Activated CD8-positive, alpha-beta T cell treated with anti-CD3 and anti-CD28 coated beads for 36 hours (primary cell): ENCODE measurements at regions not wholly inside any gene's neighbourhood (a gene's known extent, or its start where the extent isn't known, plus 50 kb on each side); places are given as distances from the start of the nearest gene placed in this dataset.

ENCODE experiments used
- ATAC-seq: fragments of 200-7000 bp; cut with Tn5 transposase; one replicate; pipeline ENCODE4 v1.10.0; 2021; ENCODE audit warnings: mild to moderate bottlenecking, moderate library complexity
- CTCF ChIA-PET: fragments of 350-600 bp; sonication (Branson Sonifier 250); formaldehyde crosslinking; loops from one replicate; lab custom pipeline; 2021; ENCODE audit warnings: antibody characterized with exemption; lab: Charles Lee
- POLR2A ChIA-PET: fragments of 350-600 bp; sonication (Branson Sonifier 250); formaldehyde crosslinking; loops from one replicate; lab custom pipeline; 2021; ENCODE audit warnings: antibody characterized with exemption; lab: Charles Lee
- DNase-seq: peaks from one replicate; pipeline ENCODE4 v3.0.0-alpha.2; 2020
- H3K27ac Mint-ChIP-seq: one replicate; pipeline ENCODE4 v1.8.0; 2021; ENCODE audit warnings: mild to moderate bottlenecking, mixed read lengths
- H3K27me3 Mint-ChIP-seq: one replicate; pipeline ENCODE4 v1.8.0; 2021; ENCODE audit warnings: mixed read lengths
- H3K36me3 Mint-ChIP-seq: one replicate; pipeline ENCODE4 v1.8.0; 2021; ENCODE audit warnings: low read depth, mixed read lengths
- H3K4me1 Mint-ChIP-seq: one replicate; pipeline ENCODE4 v1.8.0; 2021; ENCODE audit warnings: low read depth, mixed read lengths
- H3K4me3 Mint-ChIP-seq: one replicate; pipeline ENCODE4 v1.8.0; 2021; ENCODE audit warnings: mild to moderate bottlenecking, moderate library complexity, mixed read lengths
- H3K9me3 Mint-ChIP-seq: one replicate; pipeline ENCODE4 v1.8.0; 2021; ENCODE audit warnings: mixed read lengths
- intact Hi-C: fragments of 100-400 bp; cut with micrococcal nuclease; formaldehyde crosslinking; loops from one replicate; pipeline ENCODE4 v1.10.0; 2022
- TF ChIP-seq, protein P1 (sequence below): fragments of 200-600 bp; IDR thresholded peaks from one replicate; pipeline ENCODE4 v1.8.0; 2022; ENCODE audit warnings: antibody characterized with exemption, mild to moderate bottlenecking

DNA sequence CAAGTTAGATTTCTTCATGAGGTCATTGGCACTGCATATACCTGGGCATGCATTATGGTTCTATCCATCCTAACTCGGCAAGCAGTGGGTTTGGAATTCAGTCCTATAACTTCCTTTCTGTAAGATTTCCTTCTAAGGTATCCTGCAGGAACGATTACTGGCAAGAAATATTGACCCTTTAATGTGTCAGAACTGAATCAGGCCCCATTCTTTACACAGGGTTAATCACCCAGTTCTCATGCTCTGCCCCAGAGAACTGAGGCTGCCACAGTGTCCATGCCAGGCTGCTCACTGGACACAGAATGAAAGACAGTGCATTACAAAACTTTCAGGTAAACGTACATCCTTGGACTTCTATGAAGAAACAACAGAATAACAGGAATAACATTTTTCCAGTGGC, 108.9 kb downstream of the RPL22L1 start:
- intact Hi-C loops, result no loop called here
- ATAC-seq (no peak), DNase-seq (no peak)
- TF ChIP-seq, protein P1, sequence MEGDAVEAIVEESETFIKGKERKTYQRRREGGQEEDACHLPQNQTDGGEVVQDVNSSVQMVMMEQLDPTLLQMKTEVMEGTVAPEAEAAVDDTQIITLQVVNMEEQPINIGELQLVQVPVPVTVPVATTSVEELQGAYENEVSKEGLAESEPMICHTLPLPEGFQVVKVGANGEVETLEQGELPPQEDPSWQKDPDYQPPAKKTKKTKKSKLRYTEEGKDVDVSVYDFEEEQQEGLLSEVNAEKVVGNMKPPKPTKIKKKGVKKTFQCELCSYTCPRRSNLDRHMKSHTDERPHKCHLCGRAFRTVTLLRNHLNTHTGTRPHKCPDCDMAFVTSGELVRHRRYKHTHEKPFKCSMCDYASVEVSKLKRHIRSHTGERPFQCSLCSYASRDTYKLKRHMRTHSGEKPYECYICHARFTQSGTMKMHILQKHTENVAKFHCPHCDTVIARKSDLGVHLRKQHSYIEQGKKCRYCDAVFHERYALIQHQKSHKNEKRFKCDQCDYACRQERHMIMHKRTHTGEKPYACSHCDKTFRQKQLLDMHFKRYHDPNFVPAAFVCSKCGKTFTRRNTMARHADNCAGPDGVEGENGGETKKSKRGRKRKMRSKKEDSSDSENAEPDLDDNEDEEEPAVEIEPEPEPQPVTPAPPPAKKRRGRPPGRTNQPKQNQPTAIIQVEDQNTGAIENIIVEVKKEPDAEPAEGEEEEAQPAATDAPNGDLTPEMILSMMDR, result no peak
- ChIA-PET CTCF (interaction anchor here (1.8 kb wide), 1 partner anchor 50 kb away, joined by 4 read pairs; no protein-coding TSS in a partner anchor), POLR2A (no interaction called here)
- Mint-ChIP-seq H3K36me3 (no peaks in the 10 kb centered on the region), H3K4me1 (no peaks in the 10 kb centered on the region), H3K9me3 (no peaks in the 10 kb centered on the region), H3K27ac (no peak overlapping the region), H3K4me3 (no peak overlapping the region), H3K27me3 (no peaks in the 10 kb centered on the region)

GRCh38 chr3:170760174-170760526, 109.8 kb downstream of the RPL22L1 start:
- ChIA-PET CTCF (interaction anchor here (1.8 kb wide), 1 partner anchor 51 kb away, joined by 4 read pairs; no protein-coding TSS in a partner anchor), POLR2A (no interaction called here)
- DNase-seq (no peak), ATAC-seq (no peak)
- H3K4me3 Mint-ChIP-seq, result no peak overlapping the region
- TF ChIP-seq, protein P1, result no peak
- no peaks in the 10 kb centered on the region for H3K27me3 Mint-ChIP-seq
- intact Hi-C loops, result no loop called here
- no peak overlapping the region for H3K27ac Mint-ChIP-seq
- H3K4me1 Mint-ChIP-seq, result no peaks in the 10 kb centered on the region
- H3K9me3 Mint-ChIP-seq, result no peaks in the 10 kb centered on the region
- H3K36me3 Mint-ChIP-seq, result no peaks in the 10 kb centered on the region

DNA sequence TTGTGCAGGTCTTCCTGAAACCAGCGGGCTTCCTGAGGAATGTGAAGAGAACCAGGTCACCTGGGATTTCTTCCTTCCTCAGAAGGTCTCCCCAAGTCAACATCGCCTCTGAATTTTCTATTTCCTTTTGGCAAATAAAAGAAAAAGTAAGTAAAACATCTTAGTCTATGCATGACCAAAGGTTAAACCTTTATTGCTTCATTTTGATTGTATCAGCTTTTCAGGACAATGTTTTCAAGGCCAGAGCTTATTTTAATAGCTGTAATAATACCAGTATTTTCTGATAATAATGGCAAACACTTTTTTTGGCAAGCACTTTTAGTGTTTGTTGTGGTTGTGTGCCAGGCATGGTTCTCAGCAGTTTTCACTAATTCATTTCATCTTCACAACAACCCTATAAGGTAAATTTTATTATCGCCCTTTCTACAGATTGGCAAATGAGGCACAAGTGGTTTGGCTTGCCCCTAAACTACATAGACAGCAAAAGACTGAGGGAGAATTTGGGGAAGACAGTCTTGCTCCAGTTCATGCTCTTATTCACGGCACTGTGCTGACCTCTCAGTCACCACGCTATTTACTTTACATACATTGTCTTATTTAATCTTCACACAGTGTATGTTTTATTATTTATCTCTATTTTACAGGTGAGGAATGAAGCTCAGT, 110.4 kb downstream of the RPL22L1 start:
- Mint-ChIP-seq H3K36me3 (no peaks in the 10 kb centered on the region), H3K9me3 (no peaks in the 10 kb centered on the region), H3K4me1 (no peaks in the 10 kb centered on the region), H3K27me3 (no peaks in the 10 kb centered on the region), H3K4me3 (no peak overlapping the region), H3K27ac (no peak overlapping the region)
- ChIA-PET CTCF (interaction anchor here (1.8 kb wide), 1 partner anchor 52 kb away, joined by 4 read pairs; no protein-coding TSS in a partner anchor), POLR2A (no interaction called here)
- TF ChIP-seq, protein P1, result no peak
- intact Hi-C loops, result no loop called here
- ATAC-seq (no peak), DNase-seq (no peak)

GRCh38 chr3:170757038-170757437, 113.0 kb downstream of the RPL22L1 start:
- no peaks in the 10 kb centered on the region for H3K9me3 Mint-ChIP-seq
- DNase-seq, result no peak
- no peak overlapping the region for H3K4me3 Mint-ChIP-seq
- H3K27ac Mint-ChIP-seq, result no peak overlapping the region
- CTCF ChIA-PET, result interaction anchor here (1.0 kb wide), 1 partner anchor 55 kb away, joined by 4 read pairs; no protein-coding TSS in a partner anchor
- TF ChIP-seq, protein P1, result no peak
- ATAC-seq, result no peak
- intact Hi-C loops, result no loop called here
- no peaks in the 10 kb centered on the region for H3K36me3 Mint-ChIP-seq
- no peaks in the 10 kb centered on the region for H3K4me1 Mint-ChIP-seq
- POLR2A ChIA-PET, result no interaction called here
- peaks cover 6% of the 10 kb centered on the region for H3K27me3 Mint-ChIP-seq

- H3K36me3 Mint-ChIP-seq, result no peaks in the 10 kb centered on the region
- H3K27me3 Mint-ChIP-seq, result peaks cover 21% of the 10 kb centered on the region
- TF ChIP-seq, protein P1, result no peak
- H3K9me3 Mint-ChIP-seq, result no peaks in the 10 kb centered on the region
- POLR2A ChIA-PET, result no interaction called here
- ATAC-seq, result no peak
- no peak overlapping the region for H3K4me3 Mint-ChIP-seq
- DNase-seq, result no peak
- no peak overlapping the region for H3K27ac Mint-ChIP-seq
- intact Hi-C loops, result no loop called here
- CTCF ChIA-PET, result no interaction called here
- H3K4me1 Mint-ChIP-seq, result no peaks in the 10 kb centered on the region
Observed at GRCh38 chr3:170754311-170754693, 115.7 kb downstream of the RPL22L1 start.
